Hypothalamus (tissue), 51 donors: ENCODE measurements at regions not wholly inside any gene's neighbourhood (a gene's known extent, or its start where the extent isn't known, plus 50 kb on each side); places are given as distances from the start of the nearest gene placed in this dataset.
"Not testable (repeated sequence)": the region's sequence is repeated elsewhere in the genome, so short reads cannot be mapped to it uniquely, and the experiment has no call there.

Experiments
- DNase-seq, 51 donors: peaks; one replicate each; lab custom pipeline; 2025; lab: John Stamatoyannopoulos, UW

- DNase-seq = no peak
These were observed 1046.7 kb upstream of the SLC39A10 start for GRCh38 chr2:194610297-194610696.

GRCh38 chr2:194603429-194603828 is 1053.6 kb upstream of the SLC39A10 start:
- no peak for DNase-seq

DNA sequence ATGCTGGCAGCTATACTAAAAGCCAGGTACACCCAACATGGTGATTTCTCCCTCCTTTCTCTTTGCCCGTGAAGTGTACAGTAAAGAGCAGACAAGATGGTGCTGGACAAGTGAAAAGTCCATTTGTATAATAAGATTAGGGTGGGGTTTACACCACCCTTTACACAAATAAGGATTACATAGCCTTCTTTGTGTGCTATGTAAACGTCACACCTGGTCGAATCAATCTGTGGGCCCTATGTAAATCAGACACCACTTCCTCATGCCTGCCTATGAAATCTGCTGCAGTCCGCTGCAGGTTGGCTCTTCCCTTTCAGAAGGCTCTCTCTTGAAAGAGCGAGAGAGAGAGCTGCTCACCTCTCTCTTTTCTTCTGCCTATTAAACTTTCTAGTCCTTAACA is 1054.3 kb upstream of the SLC39A10 start:
- no peak for DNase-seq

GRCh38 chr2:194591192-194591591 is 1065.8 kb upstream of the SLC39A10 start:
- DNase-seq = no peak

DNA sequence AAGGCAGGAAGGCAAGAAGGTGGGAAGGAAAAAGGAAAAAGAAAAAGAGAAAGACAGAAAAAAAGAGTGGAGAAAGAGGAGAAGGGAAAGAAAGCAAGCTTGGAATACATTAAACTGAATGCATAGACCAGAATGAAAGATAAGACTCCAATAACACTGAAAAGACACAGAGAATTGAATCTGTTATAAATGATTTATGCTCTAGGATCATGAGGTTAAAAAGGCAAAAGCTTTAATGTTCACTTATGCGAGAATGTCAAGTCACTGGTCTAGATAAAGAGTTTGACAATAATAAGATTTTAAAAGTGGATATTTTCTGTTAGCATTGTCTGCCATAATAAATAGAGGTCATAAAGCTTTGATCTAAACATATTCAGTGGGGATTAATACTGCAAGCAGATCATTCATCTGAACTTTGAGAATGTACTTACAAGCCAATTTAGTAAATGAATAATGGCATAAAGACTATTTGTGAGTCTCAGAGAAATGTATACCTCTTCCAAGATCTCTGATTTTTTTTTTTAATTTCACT is 1069.2 kb upstream of the SLC39A10 start:
- no peak for DNase-seq

DNA sequence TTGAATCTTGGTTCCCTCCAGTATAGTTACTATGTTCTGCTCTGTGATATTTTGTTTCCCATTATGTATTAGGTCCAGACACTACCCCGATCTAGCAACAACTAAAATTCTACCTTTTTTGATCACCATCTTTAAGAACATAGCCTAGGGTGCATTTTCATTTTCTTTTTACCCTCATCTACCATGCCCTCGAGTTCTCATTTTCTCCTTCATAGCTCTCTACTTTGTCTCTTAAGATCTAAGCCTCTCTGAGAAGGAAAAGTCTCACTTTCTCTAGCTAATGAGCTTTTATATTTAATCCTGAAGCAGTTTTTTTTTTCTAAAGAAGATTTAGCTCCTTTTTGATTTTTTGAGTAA is 1089.4 kb upstream of the SLC39A10 start:
- DNase-seq = no peak

DNA sequence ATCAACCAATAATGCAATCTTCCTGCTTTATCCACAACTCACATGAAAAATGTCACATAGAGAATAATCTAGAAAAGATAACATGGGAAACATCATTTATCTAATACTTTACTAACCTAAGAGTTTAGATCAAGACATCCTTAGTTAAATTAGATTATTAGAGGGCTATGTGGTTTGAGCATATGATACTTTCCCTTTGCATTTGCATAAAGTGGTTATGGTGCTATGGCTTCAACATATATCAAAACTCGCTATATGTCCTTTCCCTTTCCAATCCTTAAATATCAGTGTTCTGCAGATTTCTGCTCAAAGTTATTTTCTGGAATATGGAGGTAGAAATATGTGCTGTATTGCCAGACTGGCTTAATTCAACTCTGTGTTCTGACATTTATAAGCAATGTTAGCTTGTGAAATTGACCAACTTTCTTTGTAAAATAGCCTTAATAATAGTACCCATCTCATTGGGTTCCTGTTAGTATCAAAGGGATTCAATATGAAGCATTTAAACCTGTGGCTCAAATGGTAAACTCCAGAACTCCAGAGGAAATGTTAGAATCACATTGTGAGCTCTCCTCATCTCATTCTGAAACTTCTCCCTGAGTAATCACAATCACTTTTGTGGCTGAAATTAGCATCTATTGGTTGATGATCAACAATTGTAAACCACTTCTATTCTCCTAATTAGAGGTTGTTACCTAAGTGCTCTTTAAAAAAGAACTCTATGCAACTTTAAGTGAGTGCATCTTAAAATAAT is 1089.9 kb upstream of the SLC39A10 start:
- no peak for DNase-seq

- DNase-seq = no peak
These were observed 1092.6 kb upstream of the SLC39A10 start for GRCh38 chr2:194564422-194564821.

GRCh38 chr2:194562329-194562728 is 1094.7 kb upstream of the SLC39A10 start:
- DNase-seq = no peak

DNA sequence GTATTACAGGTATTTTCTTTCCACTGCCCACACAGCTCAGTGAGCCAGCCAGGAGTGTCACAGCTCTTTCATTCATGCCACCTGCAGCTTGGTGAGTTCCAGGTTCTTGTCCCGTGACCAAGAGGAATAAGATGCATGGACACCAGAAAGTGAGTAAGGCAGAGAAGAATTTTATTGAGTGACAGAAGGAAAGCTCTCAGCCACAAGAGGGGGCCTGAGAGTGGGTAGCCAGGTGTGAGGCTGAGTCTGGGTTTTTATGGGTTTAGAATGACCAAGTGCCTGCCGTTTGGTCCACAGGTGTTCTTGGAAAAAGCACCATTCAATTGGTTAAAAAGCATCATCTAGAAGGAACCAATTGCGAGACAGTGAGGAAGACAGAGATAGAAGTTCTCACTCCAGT is 1097.1 kb upstream of the SLC39A10 start:
- DNase-seq = no peak

DNA sequence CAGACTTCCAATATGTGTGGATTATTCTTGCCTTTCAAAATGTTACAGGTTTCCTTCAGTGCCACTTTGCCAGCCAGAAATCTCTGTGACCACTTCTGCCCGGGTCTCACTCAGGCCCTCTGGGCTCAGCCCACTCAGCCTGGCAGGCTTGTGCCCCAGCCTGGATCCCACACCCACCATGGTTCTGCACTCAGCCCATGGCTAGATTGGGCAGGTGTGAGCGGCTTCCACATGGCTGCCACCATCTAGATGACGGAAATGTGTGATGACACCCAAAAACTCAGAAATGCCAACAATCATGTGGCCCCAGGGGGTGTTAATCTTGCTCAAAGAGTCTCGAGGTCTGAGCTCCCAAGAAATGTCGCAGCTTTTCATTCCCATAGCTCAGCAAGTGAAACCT is 1097.5 kb upstream of the SLC39A10 start:
- no peak for DNase-seq

DNA sequence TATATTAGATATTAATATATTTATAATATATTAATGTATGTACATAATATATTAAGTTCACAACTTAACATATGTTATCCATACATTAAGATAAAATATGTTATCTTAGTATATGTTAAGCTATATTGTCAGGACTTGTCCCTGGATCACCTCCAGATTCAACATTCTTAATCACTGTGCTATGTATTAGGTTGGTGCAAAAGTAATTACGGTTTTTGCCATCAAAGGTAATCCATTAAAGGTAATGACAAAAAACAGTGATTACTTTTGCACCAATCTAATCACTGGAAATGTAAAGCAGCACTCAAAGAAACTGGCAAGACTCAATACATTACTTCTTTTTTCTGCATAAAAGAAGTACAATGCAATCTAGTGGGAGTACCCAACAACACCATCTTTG is 1099.0 kb upstream of the SLC39A10 start:
- no peak for DNase-seq

- DNase-seq = no peak
These were observed 1100.4 kb upstream of the SLC39A10 start for GRCh38 chr2:194556629-194557028.

DNA sequence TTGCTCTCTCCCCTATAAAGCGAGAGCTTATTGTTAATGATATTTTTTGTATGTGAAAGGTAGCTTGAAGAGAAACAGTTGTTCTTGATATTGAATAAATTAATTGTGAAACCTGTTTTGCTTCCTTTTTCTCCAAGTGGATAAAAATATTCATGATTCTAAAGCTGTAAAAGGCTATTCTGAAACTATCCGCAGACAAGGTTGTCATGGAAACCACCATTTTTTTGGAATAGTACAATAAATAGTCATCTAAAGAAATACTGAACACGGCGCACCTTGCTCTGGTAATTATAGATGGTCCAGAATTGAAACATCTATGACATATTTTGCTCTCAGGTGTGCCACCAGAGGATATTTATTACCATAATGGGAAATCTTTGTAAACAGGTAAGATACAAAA is 1103.0 kb upstream of the SLC39A10 start:
- DNase-seq = no peak

DNA sequence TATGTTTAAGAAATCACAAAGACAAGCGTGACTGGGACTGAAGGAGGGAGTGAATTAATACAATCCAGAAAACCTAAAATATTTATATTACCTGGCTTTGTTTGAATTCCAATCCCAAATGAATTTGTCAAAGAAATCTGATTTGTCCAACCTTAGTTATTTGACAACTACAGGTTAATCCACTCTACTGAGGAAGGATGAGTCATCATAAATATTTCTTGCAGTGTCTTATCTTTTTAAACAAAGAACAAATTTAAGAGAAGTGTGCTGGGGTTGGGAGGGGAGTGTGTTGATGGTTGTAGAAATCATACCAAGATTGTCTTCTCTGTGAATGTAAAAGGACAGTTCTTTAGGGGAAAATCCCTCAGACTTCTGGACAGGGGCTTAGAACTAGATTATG is 1106.3 kb upstream of the SLC39A10 start:
- no peak for DNase-seq

DNA sequence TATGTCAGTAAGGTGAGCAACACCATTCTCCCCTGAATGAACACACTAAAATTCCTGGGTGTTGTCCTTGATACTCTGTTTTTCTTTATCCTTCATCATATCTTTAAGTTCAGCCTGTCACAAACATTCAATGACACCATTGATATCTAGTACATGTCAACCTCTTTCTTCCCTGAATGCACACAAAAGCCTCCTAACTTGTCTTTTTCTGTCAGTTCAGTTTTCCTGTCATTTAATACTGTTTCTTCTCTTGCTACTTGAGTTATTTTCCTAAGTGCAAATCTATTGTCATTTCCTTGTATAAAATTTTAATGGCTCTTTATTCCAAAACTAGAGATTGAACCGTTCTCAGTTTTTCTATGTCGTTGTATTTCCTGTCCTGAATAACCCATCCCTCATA is 1107.6 kb upstream of the SLC39A10 start:
- no peak for DNase-seq

DNA sequence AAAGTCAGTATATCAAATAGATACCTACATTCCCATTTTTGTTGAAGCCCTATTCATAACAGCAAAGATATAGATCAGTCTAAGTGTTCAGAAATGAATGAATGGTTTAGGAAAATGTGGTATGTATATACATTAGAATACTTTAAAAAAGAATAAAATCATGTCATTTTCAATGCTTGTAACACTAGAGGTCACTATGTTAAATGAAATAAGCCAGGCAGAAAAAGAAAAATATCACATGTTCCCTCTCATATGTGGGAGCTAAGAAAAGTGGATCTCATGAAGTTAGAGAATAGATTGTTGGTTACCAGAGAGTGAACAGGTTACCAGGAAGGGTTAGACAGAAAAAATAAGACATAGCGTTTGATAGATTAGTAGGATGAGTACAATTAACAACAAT is 1111.0 kb upstream of the SLC39A10 start:
- DNase-seq = no peak

DNA sequence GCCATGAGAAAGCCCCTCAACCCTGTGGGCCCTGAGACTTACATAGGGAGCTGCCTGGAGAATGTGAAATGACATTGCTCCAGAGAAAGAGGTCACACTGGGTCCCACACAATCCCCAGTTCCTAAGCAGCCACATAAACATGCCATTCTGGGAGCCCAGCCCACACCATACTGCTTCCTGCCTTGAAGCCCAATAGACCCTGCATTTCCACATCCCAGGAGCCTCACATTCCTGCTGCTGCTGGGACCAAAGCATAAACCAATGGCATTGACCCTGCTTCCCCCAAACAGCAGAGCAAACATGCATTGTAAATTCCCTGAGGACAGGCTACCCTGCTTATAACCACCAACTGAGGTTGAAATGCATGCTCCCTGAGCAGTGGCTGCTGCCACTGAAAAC is 1117.6 kb upstream of the SLC39A10 start:
- no peak for DNase-seq

DNA sequence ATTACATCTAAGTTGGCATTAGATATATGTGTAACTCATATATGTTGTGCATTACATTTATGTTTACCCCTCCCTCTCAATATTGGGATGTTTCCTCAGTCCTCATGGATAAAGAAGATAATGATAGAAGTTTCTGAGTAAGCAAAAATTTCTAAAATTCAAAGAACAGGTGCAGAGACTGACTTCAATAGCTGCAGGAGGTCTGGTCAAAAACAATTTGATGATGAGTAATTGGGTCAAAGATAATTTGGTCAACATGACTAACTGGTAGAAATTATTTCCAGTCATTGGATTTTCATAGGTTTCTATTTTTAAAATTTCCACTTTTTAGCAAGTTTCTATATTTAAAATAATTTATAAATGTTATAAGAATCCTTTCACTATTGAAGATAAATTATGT is 1130.9 kb upstream of the SLC39A10 start:
- no peak for DNase-seq

GRCh38 chr2:194514281-194514680 is 1142.7 kb upstream of the SLC39A10 start:
- DNase-seq = no peak

DNA sequence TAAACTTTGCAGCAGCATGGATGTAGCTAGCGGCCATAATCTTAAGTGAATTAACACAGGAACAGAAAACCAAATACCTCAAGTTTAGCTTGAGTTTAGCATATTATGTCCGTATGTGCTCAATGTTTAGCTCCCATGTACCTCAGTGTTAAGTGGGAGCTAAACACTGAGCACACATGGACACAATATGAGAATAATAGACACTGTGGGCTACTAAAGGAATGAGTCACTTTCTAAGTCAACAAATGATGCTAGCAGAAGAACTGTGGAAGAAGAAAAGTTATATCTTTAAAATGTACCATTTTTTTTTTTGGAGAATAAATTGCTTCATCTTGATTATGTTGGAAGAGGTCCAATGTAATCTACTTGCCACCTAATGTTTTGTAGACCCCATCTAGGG is 1146.0 kb upstream of the SLC39A10 start:
- DNase-seq = not testable (repeated sequence)

- not testable (repeated sequence) for DNase-seq
These were observed 1152.2 kb upstream of the SLC39A10 start for GRCh38 chr2:194504876-194505275.

DNA sequence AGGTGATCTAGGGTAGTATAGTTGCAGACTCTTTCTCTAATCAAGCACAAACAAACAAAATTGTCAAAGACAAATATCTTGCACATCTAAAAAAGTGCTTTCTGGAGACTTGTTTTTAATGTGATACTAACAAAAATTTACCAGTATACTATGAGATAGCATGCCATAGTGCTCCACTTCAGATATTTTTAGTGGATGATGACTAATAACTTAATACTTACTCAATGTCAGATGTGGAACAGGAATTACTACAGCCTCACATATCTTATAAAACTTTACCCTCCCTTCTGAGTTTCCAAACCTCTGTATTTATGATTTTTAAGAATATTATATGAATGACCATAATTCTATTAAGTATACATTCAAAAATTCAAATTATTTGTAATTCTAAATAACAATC is 1162.0 kb upstream of the SLC39A10 start:
- DNase-seq = no peak
